AG08396 (cell line): ENCODE measurements at regions not wholly inside any gene's neighbourhood (a gene's known extent, or its start where the extent isn't known, plus 50 kb on each side); places are given as distances from the start of the nearest gene placed in this dataset.
A peak's percentile ranks its signal among the peaks of the same experiment; 100 is the strongest.
"Not testable (repeated sequence)": the region's sequence is repeated elsewhere in the genome, so short reads cannot be mapped to it uniquely, and the experiment has no call there.

Experiments used
- DNase-seq: peaks from one replicate; pipeline ENCODE4 v3.0.0; 2012; ENCODE audit warnings: low spot score, mixed read lengths

DNA sequence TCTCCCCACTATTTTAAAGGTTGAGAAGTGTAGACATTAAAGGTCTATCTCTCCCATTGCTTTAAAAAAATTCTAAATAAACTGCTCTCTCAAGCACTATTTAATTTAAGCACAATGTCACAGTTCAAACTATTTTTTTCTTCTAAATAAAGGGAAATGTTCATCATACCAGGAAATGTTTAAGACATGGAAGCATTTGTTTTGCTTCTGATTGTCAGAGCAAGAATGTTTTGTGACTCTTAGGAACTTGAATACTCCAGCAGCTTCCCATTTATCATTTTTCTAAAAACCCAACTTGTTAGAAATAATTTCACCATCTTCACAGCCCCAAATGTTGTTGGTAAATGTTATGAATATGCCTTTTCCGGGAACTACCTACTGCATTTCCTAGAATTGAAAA, 121.8 kb upstream of the NTF3 start:
- DNase-seq = no peak

DNA sequence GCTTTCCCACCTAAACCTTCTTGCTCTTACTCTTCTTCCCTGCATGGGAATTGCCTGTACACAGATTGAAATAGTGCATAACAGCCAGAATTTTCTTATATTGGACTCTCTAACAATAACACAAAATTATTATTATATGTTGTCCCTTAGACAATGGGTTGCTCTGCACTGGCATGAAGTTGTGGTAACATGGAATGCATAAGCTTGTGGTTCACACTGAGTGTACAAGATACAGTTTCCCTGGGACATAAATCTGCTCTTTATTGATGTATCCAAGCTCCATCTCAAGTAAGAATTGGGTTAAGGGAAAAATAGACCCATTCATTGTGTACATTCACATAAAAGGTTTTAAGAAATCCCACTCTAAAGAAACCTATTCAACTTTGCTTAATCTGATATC, 114.4 kb upstream of the NTF3 start:
- no peak for DNase-seq

DNA sequence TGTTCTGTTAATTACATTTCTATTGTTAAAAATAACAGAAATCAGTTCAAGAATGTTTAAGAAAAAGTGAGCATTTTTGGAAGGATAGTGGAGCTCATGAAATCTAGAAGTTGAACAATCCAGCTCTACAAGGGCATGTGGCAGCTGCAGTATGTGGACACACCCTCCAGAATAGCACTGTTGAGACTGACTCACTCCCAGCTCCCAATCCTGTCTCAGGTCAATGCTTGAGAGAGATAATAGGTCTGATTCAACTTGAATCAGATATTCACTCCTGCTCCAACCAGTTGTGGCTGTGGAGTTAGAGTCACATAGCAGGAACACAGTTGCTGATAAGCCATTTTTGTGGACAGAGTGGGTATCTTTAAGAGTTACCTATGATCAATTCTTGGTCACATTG, 113.0 kb upstream of the NTF3 start:
- peak; percentile 74 for DNase-seq

DNA sequence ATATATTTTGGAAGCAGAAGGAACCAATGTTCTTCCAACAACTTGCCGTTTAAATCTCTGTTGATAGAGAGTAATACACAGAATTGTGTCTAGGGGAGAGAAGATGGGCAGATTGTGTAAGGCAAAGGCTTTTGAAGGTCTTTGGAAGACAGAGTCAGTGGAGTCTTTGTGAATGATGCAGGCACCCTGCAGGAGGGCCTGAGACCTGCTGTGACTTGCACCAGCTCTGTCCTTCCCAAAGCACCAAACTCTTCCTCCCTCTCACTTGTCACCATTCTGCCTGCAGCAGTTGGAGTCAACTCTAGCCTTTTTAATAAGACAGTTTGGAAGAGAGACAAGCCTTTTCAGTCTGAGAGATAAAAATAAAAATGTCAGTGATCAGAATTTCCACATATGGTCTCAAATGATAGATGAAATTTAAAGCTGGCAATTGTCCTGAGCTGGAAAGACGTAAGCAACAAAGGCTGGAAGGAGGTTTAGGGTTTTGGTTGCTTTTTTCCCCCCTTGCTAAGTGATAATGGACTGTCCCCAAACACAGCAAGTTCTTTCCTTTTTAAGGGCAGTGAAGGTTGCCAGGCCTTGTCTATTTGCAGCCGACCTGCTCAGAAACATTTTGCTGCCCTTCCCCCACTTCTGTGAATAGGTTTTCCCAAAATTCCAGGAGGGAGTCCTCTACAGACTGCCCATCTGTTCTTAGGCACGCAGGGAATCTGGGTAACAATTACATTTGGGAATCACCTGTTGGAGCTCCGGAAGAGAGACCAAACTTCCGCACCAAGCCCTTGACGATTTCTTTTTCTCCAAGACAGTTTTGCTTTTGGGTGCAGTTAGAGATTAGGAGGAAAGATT, 103.0 kb upstream of the NTF3 start:
- DNase-seq = no peak

DNA sequence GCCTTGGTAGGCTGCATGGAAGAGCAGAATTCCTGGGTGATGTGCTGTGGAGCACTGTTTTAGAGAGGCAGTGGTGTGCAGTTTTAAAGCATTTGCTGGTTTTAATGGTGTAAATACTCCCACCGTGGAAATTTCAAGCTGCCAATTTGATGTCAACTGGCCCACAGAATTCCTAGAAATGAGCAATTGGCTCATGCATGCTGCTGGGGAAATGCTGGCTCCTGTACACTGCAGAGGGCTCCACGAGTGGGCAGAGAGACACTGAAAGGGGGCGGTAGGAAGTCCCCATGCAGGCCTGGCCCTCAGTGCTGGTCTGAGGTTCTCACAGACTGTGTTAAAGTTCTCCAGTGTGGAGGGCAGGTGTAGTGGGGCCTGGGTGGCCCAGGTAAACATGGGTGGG, 99.4 kb upstream of the NTF3 start:
- DNase-seq = no peak

DNA sequence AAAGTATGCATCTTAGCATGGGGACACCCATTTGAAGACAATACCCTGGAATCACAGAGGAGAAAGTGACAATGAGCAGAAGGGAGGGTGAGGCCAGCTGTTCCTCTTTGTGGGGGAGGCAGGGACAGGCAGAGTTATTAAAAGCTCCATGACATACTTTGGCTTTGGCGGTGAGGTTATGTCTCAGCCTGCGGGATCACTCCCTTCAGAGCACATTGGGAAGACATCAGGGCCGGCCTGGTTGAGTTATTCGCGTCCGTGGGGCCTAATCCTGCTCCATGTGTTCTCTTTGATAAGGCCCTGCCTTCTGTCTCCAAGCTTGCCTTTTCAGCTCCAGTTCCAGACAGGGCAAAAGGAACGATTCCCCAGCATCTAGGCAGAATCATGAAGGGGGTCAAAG, 98.8 kb upstream of the NTF3 start:
- DNase-seq = no peak

DNA sequence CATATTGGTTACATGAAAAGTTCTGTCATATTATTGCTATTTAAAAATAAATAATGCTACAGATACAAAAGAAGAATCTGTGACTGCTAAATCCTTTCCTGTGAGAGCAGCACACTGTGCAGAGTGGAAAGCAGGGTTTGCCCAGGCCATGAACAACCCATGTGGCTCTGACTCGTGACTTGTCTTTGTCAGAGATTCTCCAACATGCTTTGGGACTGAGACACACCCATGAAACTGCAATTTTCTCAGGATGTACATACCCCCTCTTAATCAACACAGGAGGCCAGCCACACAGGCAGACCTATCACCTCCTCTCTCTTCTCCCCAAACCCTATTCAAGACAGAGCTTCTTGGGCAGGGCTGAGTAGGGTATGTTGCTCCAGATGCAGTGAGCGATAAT, 96.8 kb upstream of the NTF3 start:
- peak; percentile 17 for DNase-seq

DNA sequence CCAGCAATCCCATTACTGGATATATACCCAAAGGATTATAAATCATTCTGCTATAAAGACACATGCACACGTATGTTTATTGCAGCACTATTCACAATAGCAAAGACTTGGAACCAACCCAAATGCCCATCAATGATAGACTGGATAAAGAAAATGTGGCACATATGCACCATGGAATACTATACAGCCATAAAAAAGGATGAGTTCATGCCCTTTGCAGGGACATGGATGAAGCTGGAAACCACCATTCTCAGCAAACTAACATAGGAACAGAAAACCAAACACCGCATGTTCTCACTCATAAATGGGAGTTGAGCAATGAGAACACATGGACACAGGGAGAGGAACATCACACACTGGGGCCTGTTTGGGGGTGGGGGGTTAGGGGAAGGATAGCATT, 90.8 kb upstream of the NTF3 start:
- not testable (repeated sequence) for DNase-seq

DNA sequence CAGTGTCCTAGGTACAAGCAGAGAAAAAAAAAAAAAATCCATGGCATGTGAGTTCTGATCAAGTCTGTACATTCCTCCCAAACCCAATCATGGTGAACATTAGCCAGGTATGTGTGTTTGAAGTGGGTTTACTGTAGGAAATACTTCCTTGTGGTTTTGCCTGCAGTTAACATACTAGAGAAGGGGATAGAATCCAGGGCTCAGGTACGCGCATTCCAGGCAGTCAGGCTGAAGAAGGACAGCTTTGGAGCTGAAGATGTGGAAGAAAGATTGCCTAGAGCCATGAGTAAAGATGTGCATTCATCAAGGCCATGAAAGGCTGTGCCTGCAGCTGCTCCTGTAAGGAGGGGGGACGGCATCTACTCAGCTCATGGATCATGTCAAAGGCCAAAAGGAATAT, 88.2 kb upstream of the NTF3 start:
- DNase-seq = no peak

DNA sequence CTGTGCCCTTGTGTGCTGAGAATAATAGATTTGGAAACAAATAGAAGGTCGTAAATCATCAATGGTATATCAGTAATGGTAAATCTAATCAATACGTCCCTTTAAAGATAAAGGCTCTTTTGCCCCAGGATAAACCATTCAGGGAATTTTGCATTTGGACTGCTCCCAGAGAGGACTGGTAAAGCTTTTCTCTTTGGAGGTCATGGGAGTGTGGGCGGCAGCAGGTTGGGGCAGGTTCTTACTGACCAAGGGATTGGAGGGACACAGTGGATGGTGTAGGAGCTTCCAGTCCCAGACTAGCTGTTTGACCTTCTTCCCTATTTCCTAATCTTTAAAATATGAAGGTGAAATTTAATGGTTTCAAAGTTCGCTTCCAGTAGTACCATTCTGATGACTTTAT, 87.8 kb upstream of the NTF3 start:
- no peak for DNase-seq

DNA sequence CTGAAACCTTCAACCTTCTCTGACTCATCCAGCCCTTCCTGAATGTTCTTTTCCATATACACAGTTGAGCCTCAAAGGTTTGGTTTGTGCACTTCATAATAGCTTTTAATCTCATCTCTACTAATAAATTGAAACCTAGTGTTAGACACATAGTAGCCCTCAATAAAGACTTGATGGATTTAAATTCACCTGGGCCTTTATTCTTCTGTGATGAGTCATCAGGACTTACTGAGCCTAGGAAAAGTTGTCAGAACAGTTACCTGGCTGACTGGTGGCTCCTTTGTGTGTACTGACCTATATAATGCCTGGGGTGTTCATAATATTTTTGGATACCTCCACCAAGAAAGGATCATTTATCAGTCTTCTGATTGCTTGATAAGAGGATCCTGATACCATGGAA, 86.4 kb upstream of the NTF3 start:
- no peak for DNase-seq

DNA sequence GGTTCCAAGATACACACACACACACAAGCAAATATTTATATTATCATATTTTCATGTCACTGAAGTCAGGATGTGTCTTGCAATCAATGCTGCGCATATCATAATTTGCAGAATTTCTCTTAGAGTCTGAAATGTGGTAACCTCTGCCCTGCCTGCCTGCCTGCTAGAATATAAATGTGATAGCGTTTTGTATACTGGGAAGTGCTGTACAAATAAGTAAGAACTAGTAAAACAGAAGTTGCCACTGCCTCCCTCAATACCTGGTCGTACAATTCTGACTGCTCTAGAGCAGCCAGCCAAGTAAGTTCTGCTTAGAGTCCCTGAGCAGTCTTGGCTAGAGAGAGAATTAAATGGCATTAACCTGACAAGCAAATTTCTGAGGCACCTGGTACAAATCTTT, 83.9 kb upstream of the NTF3 start:
- DNase-seq = no peak

DNA sequence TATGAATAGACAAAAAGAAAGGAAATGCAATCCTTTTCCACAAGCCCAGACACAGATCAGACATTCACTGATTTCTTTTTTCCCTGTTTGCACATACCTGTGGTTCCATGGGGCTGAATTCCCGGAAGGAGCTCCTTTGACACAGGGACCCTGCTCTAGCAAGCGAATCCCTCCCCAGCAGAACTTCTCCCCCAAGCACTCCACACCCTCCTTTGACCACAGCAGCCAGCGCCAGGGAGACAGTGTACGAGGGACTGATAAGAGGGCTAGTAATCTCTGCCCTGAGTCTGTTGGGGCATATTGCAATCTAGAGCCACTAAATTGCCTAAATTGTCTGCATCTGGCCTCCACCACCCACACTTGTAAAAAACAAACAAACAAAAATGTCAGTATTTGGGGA, 83.4 kb upstream of the NTF3 start:
- no peak for DNase-seq

DNA sequence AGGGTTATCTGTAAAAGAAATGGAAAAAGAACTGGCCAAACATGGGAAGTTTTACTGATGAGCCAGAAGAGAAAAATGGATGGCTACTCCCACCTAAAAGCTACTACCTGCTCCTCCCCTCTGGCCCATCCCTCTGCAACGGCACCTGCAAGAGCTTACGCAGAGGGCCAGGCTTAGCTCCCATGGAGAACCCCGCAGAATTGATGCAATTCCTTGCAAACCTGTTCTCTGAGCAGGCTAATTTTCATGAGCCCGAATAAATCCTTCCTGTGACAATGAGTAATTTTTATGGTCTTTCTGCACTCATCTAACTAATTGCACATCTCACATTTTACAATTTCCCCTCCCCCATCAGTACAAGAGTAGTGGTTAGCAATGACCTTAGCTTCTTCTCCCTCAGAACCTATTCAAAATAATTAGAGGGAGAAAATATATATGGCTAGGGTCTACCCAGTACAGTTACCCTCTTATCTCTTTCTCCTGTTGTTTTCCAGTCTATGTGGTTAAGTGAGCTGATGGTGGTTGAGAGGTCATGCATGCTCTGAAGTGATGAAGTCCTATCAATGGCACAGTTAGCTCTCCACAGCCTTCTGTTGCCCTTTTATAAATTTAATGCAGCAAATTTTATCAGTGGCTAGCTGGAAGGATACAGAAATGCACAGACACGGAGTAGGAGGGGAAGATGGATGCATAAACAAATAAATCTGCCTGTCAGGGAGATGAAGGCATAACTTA, 67.7 kb upstream of the NTF3 start:
- no peak for DNase-seq

DNA sequence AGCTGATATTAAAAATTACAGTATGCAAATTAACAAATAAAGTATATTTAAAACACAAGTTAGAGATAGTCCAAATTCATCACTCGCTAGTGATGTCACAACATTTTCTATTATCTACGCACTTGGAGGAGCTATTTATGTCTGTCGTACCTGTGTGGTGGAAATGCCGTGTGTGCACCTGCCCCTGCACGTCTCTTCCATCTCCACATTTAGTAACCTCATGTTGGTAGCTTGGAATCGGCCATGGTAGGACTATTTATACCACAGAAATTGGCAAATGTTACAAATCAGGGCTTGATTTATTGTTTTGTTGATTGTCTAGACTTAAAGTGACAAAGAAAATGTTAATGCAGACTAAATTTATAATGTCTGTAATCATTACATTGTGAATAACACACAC, 62.6 kb upstream of the NTF3 start:
- DNase-seq = no peak

DNA sequence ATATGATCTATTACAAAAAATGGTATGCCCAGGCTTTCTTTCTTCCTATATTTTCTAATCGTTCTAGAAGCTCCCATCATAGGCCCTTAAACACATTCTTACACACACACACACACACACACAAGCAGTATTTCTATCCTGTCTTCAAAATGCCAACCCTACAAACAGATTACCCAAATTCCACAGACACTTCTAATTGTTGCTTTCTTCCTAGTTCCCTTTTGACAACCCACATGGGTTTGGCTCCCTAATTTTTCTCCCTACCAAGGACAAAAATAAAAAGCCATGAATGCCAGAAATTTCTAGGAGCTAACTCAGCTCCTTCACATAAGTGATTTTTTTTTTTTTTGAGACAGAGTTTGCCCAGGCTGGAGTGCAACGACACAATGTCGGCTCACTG, 60.3 kb upstream of the NTF3 start:
- DNase-seq = no peak

DNA sequence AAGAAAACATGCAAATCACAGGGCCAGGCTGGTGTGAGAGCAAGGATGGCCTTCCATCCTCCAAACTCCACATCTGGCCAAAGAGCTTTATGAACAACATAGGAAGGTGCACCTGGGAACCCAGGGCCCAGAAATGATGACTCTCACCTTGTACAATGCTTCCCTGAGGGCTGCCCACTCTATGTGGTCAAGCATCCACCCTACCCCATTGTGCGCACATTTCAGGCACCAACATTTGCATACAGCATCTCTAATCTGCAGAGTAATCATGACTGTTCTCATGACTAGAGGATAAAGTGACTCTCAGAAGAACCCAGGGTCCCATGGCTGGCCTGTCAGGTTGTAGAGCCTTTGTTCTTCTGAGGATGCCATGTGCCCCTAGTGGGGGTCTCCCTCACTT, 57.2 kb upstream of the NTF3 start:
- no peak for DNase-seq

DNA sequence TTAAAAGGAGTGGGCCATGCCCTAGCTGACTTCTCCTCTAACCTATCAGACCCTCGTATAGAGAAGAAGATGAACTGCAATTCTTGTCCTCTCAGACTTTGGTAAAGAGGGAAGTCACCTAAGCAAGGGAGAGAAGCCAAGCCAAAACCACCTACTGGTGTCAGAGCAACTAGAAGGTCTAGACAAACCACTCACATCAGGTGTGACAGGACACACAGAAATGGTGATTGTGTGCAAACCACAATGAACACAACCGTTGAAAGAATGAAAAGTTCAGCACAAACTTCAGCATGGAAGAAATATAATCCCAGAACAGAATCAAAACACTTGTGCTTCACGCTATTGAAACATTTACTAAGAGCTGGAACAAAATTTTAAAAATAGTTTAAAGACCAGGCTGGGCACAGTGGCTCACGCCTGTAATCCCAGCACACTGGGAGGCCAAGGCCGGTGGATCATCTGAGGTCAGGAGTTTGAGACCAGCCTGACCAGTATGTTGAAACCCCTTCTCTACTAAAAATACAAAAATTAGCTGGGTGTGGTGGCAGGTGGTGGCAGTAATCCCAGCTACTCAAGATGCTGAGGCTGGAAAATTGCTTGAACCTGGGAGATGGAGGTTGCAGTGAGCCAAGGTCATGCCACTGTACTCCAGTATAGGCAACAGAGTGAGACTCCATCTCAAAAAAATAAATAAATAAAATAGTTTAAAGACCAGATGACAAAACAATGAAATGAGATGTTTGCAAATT, 56.2 kb upstream of the NTF3 start:
- DNase-seq = no peak

DNA sequence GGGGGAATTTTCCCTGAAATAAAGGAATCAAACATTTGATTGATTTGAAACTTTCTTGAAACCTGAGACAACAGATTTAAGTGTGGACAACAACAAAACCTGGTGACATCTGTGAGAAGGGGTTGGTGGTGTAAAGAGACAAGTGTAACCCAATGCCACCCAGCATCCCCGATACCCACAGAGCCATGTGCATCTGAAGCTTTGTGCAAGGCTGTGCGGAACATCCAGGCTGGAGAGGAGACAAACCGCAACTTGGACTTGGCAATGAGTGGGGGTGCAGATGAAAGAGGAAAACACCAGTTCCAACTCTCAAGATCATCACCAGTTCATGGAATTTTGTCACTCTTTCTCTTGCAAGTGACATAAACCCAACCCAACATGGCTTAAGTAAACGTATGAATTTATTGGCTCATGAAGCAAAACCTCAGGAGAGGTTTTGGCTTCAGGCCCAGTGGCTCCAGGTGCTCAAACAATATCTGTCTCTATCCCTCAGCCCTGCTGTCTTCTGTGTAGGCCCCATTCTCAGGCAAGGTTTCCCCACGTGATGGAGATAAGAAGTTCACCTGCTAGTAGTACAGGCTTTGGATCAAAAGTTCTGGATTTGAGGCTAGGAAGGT, 55.2 kb upstream of the NTF3 start:
- no peak for DNase-seq

DNA sequence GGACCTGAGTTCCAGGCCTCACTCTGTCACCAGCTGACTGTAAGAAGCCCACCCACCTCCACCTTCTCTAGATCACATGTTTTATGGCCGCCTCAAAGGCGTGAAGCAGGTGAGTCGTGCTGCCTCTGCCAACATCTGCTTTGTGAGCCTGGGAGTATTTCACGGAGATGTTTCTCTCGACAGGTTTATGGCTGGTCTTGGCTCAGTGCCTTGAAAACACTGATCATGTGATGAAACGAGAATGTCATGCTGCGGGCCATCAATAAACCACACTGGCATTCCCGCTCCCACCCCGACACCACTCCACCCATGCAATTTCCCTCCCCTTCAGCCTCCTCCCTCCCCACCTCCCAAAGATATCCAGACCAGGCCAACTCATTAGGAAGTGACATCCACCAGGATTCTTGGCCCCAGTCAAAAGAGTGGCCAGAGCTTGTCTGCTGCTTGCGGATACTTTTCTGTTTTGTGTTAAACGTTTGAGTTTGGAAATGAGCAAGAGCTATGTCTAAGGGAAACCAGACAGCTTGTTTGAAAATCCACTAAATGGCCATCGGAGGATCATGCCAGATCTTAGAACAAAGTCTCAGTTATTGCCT, 53.8 kb upstream of the NTF3 start:
- no peak for DNase-seq

DNA sequence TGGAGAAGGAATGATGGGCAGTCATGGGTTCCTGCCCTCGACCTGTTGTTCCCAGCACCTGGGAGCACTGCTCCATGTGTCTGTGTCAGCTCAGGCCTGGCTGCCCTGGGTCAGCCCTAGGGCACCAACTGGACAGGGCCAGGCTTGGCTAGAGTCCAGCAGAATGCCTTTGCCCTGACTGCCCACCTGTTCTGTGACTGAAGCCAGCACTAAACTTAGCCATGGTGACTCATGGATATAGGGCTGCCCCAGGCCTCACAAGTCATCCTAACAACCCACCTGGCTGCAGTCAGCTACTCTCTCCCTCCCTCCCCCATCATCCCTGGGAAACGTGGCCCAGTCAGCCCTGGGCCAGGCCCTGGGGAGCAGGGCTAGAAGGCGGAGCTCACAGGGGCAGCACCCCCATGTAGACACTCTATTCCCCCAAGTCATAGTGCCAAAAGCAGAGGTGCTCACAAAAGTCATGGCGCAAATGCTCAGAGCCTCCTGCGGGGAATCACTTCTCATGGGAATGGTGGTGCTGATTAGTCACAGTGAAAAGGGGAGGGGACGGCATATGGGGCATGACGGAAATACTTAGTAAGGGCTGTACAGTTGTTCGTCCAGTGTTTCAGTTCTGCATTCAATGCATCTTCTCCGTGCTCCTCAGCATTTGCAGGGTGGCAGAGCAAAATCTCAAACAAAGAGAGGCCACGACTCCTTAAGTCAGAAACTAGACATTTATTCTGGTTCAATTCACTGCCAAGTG, 52.0 kb upstream of the NTF3 start:
- DNase-seq = no peak
